GM18505 (cell line): ENCODE measurements at regions not wholly inside any gene's neighbourhood (a gene's known extent, or its start where the extent isn't known, plus 50 kb on each side); places are given as distances from the start of the nearest gene placed in this dataset.

Experiments used
- ATAC-seq: cut with Tn5 transposase; IDR thresholded peaks from one replicate; pipeline ENCODE4 v1.9.1; 2021; ENCODE audit not compliant: unreplicated experiment
- POLR2A ChIP-seq: IDR thresholded peaks from 4 replicates; pipeline ENCODE4 v1.6.1; 2011; ENCODE audit warnings: borderline replicate concordance; ENCODE audit not compliant: insufficient read depth, insufficient read length; ENCODE audit errors: extremely low read depth

DNA sequence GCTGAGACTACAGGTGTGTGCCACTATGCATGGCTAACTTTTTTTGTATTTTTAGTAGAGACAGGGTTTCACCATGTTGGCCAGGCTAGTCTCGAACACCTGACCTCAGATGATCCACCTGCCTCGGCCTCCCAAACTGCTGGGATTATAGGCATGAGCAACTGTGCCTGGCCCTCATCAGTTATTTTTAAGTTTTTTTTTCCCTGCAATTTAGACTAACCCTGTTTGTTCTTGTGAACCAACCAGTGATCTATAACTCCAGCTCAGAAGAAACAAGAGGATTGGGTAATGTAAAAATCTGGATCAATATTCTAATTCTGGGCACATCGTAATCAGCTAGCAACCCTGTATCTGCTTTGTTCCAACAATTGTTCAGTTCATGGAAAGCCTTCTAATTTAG, 155.7 kb downstream of the NXNL2 start:
- ATAC-seq, result no peak
- no peak for TF ChIP-seq POLR2A

DNA sequence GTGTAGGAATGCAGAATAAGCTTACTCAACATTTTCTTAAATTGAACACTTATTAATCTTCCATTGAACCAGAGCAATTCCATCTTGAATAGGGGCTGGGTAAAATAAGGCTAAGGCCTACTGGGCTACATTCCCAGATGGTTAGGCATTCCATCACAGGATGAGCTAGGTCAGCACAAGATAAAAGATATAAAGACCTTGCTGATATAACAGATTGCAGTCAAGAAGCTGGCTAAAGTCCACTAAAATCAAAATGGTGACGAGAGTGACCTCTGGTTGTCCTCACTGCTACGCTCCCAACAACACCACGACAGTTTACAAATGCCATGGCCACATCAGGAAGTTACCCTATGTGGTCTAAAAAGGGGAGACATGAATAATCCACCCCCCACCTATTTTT, 156.1 kb downstream of the NXNL2 start:
- ATAC-seq, result no peak
- TF ChIP-seq POLR2A, result no peak

DNA sequence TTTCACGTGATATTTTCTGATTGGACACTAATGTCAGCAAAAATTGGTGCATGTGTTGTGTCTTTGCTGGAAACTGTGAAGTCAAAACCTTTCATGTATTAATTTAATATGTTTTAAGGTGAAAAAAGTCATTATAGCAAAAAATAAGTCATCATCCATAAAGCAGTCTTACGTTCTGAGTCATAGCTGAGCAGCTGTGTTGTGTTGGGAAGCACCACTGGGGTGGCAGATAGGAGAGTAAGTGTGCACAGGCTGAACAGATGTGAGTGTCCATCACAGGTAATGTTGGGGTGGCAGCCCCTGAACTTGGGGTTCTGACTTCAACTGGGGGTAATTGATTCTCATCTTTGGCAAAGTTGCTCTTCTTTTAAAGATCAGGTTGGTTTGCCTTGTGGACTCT, 156.8 kb downstream of the NXNL2 start:
- no peak for TF ChIP-seq POLR2A
- ATAC-seq, result no peak

DNA sequence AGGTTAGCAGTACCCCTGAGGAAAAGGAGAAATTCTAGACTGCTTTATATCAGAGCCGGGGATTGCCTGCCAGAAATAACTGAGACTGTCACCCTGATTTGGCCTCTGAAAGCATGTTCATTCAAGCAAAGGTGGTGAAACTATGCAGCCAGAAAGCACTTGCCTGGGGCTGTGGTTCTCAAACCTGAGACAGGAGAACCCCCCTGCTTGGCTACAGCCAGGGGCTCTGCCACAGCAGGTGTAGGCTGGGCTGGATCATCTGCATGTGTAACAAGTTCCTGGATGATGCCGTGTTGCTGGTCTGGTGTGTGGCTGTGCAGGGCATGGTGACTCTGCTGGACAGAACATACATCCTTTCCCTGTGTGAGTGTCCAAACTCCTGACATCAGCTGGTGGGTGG, 157.8 kb downstream of the NXNL2 start:
- no peak for TF ChIP-seq POLR2A
- ATAC-seq, result no peak

DNA sequence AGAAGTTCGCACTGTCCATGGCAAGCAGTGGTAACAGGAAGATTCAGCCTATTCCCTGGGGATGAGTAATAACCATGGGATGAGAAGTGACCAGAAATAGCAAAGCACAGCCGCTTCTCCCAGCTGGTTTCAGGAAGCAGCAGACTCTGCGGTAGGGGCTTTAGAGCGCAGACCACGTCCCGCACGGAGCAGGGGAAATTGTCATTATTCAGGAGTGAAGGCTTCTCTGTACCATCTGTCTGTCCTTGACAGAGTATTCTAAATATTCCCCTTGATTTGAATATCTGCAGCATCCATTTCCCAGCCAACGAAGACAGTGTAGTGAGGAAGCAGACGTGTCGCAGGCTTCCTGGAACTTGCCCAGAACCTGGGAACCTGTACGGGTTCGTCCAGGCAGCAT, 159.6 kb downstream of the NXNL2 start:
- ATAC-seq, result no peak
- no peak for TF ChIP-seq POLR2A

DNA sequence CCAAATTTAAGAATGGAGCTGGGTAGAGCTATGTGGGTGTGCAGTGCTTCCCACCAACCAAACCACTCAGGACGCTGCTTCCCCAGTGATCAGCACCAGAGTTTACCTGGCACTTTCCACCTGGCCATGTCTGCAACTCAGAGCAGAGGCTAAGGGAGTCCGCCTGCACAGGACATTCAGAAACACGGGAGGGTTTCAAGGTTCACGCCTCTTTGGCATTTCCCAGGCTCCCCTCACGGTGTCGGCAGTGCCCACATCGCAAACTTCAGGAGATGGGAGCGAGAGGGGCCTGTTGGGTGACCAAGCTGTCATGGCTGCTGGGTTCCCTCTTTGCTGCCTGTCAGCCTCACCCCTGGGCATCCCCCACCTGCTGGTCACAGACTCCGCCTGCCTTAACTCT, 161.5 kb downstream of the NXNL2 start:
- ATAC-seq, result no peak

DNA sequence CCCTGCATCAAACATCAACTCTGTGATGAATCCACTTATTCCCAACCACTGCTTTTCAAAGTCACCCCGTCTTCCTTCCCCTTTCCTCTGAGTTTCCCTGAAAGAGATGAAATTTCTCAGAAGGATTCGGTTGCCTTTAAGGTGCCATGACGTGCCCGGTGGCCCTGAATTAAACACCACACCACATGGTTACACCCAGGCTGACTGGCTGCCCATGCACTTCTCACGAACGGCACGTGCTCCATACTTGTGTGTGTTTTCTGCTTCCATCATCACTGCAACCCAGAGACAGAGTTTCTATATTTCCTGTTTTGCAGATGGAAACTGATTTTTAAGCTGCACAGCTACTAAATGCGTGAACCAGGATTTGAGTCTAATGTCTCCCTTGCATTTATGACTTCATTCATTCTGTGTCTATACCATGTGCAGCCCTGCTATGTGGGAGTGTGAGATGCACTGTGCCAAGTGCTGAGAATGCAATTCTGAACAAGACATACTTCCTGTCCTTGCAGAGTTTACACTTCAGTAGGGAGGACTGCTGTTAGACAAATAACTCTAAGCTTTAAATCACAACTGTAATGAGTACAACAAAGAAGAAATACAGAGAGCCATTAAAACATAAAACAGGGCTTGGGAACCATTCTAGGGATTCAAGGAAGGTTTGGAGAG, 162.9 kb downstream of the NXNL2 start:
- no peak for ATAC-seq
- no peak for TF ChIP-seq POLR2A

More for the DNA sequence above, 161.5 kb downstream of the NXNL2 start:
- no peak for TF ChIP-seq POLR2A

DNA sequence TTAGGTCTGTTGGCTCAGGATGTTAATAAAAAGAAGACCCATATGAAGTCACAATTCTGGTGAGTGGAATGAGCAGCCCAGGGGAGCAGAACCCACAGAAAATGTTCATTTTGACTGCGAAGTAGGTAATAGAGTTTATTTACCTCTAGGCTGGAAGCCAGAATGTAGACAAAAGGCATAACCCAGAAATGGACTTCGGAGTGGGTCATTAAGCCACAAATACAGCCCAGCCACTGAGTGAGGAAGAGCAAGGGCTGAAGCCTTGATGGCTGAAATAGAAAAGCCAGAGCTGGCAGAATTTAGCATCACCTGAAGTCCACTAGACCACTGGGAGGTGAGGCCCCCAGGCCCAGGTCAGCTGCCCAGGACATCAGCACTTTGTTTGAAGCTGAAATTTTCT, 168.0 kb downstream of the NXNL2 start:
- ATAC-seq, result no peak
- no peak for TF ChIP-seq POLR2A

DNA sequence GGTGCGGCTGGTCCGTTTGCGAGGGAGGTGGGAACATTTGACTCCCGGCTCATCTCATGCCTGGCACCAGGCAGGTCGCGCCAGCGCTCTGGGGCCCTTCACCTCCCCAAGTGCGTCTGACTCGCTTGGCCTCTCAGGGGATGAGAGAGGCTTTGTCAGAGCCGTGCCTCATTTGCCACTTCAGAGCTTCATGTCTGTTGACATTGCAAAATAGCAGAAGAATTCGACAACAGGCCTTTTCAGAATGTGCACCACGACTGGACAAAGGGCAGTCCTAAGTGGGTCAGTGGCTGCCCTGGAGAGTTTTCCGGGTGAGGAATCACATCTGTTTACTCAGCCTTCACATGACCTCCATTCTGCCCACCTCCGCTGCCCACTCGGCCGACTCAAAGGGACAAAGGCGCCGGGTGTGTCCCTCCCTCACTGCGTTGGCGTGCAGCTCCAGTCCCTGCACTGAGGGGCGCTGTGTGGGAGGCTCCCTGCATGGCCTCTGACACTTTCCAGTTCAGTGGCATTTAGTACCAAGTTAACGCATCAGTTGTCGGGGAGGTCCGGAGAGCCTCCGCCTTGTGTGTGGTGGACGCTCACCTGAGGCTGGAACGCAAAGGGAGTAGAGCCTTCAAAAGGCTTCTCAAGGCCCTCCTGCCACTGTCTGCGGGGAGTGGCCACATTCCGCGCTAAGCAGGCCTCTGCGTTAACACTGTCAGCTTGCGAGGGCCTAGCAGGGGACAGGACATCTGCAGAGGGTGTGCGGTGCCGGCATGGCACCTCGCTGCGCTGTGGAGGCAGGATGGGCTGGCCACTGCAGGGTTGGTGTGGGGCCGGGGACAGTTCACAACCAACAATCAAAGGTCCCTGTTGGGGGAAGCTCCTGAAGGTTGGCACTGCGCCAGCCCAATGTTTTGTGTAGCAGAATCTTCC, 171.5 kb downstream of the NXNL2 start:
- ATAC-seq, result no peak
- TF ChIP-seq POLR2A, result no peak

DNA sequence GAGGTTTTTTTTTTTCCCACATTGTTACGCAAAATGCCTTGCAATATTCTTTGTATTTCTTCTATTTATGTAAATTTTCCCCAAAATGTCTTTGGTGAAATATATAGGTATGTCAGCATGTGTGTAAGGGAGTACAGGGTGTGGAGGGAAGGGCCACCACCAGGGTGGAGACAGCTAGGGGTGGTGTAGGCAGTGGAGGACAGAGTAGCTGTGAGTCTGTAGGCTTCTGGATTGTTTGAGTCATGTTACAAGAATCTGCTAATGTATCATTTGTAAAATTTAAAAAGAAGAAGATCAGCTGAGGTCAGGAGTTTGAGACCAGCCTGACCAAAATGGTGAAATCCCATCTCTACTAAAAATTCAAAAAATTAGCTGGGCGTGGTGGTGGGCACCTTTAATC, 175.5 kb downstream of the NXNL2 start:
- no peak for ATAC-seq
- no peak for TF ChIP-seq POLR2A

DNA sequence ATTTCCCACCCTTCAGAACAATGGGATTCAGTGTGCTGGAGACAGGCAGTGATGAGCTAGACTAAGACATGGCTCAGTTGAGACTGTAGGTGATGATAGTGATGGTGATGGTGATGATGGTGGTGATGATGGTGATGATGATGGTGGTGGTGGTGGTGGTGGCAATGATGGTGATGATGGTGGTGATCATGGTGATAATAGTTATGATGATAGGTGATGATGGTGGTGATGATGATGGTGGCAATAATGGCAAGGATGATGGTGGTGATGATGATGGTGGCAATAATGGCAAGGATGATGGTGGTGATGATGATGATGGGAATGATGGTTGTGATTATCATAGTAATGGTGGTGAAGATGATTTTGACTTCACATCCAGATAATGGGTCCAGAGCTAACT, 176.7 kb downstream of the NXNL2 start:
- TF ChIP-seq POLR2A, result no peak
- ATAC-seq, result no peak

DNA sequence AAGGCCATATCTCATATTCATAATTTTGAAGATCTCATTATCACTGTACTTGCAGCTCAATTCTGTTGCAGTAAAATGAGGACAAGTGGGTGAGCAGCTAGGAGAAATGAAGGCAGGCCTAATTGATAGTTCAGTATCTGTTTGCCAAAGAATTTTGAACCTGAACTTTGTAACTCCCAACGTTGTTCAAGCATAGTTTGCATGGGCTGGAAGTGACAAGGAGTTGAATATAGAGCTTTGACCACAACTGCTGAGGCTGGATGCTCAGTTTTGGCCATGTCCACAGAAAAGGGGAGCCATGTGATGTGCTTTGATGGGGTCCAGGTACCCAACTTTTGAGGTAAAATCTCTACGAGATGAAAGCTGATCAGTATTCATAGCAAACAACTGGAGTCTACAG, 177.5 kb downstream of the NXNL2 start:
- TF ChIP-seq POLR2A, result no peak
- no peak for ATAC-seq

DNA sequence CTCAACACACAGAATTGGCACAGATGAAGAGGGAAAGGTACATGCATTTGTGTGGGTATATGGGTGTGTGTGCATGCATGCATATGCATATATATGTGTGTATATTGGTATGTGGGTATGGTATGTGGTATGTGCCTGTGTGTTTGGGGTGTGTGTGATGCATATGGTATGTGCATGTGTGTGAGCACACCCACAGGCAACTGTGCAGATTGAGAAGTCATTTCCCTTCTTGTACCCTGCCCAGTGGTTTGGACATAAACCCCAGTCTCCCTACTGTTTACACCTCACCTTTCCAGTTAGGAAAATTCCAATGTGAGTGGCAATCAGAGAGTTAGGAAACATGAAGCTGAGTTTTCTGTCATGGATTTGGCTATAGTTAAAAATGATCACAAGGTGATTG, 178.0 kb downstream of the NXNL2 start:
- ATAC-seq, result no peak
- no peak for TF ChIP-seq POLR2A

DNA sequence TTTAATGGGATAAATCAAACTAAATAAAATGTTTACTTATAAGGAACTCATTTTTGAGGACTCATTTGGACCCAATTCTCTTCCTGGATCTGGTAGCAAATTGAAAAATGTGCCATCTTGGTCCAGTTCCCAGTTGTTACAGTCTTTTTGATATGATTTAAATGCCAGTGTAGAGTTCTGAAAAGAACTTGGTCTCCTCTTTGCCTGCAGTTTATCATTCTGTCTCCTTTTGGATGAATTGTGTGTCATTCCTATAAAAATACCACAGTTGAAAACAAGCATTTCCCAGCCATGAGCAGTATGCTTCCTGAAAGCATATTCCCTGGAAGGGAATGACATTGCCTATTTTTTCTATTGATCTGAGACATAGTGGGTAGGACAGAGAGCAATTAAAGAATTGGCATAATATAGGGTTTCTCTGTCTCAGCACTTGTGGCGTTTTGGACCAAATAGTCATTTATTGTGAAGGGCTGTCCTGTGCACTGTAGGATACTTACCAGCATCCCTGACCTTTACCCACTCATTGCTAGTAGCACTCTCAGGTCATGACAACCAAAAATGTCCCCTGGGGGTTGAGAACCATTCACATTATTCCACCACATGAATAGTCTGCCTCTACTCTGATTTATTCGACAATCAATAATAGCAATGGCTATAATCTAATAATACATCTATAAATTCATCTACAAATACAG, 181.8 kb downstream of the NXNL2 start:
- no peak for TF ChIP-seq POLR2A
- no peak for ATAC-seq

DNA sequence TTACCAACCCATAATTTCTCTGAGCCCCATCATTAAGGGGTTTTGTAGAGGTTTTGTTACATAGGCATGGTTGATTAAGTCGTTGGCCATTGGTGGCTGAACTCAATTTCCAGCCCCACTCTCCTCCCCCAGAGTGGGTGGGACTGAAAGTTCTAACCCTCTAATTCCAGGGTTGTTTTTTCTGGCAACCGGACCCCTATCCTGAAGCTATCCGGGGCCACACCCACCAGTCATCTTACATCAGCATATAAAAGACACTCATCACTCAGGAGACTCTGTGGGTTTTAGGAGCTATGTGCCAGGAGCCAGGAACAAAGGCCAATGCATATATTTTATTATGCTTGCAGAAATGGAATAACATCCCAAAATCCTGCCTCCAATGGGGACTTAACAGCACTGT, 186.0 kb downstream of the NXNL2 start:
- TF ChIP-seq POLR2A, result no peak
- no peak for ATAC-seq
